ENCODE measurements at regions not wholly inside any gene's neighbourhood (a gene's known extent, or its start where the extent isn't known, plus 50 kb on each side); places are given as distances from the start of the nearest gene placed in this dataset.
"Not testable (repeated sequence)": the region's sequence is repeated elsewhere in the genome, so short reads cannot be mapped to it uniquely, and the experiment has no call there.

DNA sequence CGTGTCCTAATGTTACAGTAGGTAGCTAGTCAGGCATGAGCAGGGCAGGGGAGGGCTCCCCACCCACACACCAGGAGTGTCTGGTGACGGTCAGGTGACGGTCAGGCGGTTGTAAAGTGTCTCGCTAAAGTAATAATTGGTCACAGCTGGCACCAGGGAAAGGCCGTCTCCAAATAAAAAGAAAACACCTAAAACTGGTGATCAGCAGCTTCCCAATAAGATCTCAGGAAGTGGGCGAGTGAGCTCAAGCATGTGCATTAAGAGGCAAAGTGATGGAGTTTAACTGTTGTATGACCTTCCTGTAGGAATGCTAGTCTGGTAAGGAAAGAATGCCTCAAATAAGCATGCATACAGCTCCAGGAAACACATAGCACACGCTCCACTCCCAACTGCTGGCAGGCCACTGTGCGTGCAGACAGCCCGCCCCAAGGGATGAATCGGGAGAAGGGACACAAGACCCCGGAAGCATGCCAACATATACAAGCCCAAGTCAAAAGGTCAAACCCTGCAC, 177.1 kb downstream of the RNF144A start:
- Histone ChIP-seq H3K9me3 (replicated peaks; ENCODE audit: control insufficient read depth, low read depth, low read length) (no peaks in the 10 kb centered on the region), H3K4me1 (ENCODE audit: control insufficient read depth, insufficient read depth, low read length) (peaks cover 9% of the 10 kb centered on the region), H3K27ac (ENCODE audit: low read length) (no peak overlapping the region), H3K36me3 (ENCODE audit: control insufficient read depth, insufficient read depth, low read length) (no peaks in the 10 kb centered on the region), H3K4me3 (ENCODE audit: low read length) (no peak overlapping the region), H3K27me3 (ENCODE audit: control insufficient read depth, insufficient read depth, low read length) (no peaks in the 10 kb centered on the region)
- DNase-seq = no peak
- 40% methylated on average over 9 of the region's 12 CpGs for WGBS (ENCODE audit: insufficient coverage)

DNA sequence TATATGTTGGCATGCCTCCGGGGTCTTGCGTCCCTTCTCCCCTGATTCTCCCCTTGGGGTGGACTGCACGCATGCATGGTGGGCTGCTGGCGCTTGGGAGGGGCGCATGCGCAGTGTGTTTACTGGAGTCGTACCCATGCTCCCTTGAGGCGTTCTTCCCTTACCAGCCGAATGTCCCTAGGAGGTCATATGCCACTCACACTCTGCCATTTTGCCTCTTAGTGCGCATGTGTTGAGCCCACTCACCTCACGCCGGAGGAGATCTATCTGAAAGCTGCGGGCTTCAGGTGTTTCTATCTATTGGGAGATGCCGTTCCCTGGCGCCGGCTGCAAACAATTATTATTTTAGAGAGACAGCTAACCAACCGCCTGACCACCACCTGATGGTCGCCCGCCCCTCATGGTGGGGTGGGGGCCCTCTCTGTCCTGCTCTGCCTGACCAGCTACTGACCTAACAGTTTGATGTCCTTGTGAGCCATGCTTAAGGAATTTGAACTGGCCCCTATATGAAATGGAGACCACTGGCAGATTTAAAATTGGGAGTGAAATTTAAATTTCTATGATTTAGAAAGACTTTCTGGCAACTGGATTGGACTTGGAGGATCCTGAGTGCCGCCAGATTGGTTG, 179.6 kb downstream of the RNF144A start:
- Histone ChIP-seq H3K4me1 (ENCODE audit: control insufficient read depth, insufficient read depth, low read length) (peaks cover 9% of the 10 kb centered on the region), H3K4me3 (ENCODE audit: low read length) (no peak overlapping the region), H3K27ac (ENCODE audit: low read length) (no peak overlapping the region), H3K27me3 (ENCODE audit: control insufficient read depth, insufficient read depth, low read length) (no peaks in the 10 kb centered on the region), H3K9me3 (replicated peaks; ENCODE audit: control insufficient read depth, low read depth, low read length) (no peaks in the 10 kb centered on the region), H3K36me3 (ENCODE audit: control insufficient read depth, insufficient read depth, low read length) (no peaks in the 10 kb centered on the region)
- WGBS (ENCODE audit: insufficient coverage) = 83% methylated on average over 12 of the region's 20 CpGs
- no peak for DNase-seq

DNA sequence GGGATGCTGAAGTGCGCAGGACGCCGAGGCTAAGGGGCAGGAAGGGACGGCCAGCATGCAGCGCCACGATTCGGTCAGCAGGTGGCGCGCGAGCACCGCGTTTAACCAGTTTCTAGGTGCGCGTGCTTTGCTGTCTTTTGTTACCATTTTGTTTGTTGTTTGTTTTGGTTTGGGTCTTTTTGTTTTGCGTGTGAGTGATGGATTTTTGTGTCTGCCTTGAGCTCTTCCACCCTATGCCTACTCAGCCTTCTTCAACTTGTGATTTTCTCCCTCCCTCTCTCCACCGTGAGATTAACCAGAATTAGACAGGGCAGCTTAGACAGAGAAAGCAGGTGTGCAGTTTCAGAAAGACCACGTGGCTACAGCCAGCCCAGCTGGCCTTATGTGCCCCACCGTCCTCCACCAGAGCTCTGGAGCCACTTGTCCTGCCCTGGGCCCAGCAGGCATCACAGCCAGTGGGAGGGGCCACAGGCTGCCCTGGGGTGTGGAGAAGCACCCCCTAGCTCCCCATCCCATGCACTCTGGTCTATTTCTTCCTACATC, 180.2 kb downstream of the RNF144A start:
- Histone ChIP-seq H3K4me3 (ENCODE audit: low read length) (no peak overlapping the region), H3K27me3 (ENCODE audit: control insufficient read depth, insufficient read depth, low read length) (no peaks in the 10 kb centered on the region), H3K9me3 (replicated peaks; ENCODE audit: control insufficient read depth, low read depth, low read length) (no peaks in the 10 kb centered on the region), H3K36me3 (ENCODE audit: control insufficient read depth, insufficient read depth, low read length) (no peaks in the 10 kb centered on the region), H3K27ac (ENCODE audit: low read length) (no peak overlapping the region), H3K4me1 (ENCODE audit: control insufficient read depth, insufficient read depth, low read length) (peaks cover 9% of the 10 kb centered on the region)
- WGBS (ENCODE audit: insufficient coverage) = 4% methylated on average over 14 of the region's 18 CpGs
- peak; percentile 70 for DNase-seq

DNA sequence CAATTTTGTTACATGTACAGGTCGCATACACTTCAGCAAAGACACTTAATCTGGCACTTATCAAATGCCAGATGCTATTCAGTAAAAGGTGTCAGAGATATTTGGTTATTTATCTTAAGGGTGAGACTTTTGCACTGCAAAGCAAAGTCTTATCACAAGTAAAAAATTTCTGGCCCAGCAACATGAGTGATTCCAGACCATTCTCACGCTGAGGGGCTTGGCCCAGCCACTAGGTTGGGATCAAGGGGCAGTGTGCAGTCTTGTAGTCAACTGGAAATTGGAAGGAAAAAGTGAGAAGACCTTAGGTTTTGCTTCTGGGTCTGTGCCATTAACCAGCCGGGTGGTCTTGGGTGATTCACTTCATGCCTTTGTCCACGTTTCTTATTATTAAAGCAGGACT, 181.6 kb downstream of the RNF144A start:
- no peaks in the 10 kb centered on the region for H3K36me3 ChIP-seq (ENCODE audit: control insufficient read depth, insufficient read depth, low read length)
- H3K27ac ChIP-seq (ENCODE audit: low read length) = no peak overlapping the region
- H3K4me1 ChIP-seq (ENCODE audit: control insufficient read depth, insufficient read depth, low read length) = peaks cover 9% of the 10 kb centered on the region
- WGBS (ENCODE audit: insufficient coverage) = 83% methylated on average over 1 of the region's 4 CpGs
- no peaks in the 10 kb centered on the region for H3K9me3 ChIP-seq (replicated peaks; ENCODE audit: control insufficient read depth, low read depth, low read length)
- H3K27me3 ChIP-seq (ENCODE audit: control insufficient read depth, insufficient read depth, low read length) = no peaks in the 10 kb centered on the region
- H3K4me3 ChIP-seq (ENCODE audit: low read length) = no peak overlapping the region
- DNase-seq = no peak

DNA sequence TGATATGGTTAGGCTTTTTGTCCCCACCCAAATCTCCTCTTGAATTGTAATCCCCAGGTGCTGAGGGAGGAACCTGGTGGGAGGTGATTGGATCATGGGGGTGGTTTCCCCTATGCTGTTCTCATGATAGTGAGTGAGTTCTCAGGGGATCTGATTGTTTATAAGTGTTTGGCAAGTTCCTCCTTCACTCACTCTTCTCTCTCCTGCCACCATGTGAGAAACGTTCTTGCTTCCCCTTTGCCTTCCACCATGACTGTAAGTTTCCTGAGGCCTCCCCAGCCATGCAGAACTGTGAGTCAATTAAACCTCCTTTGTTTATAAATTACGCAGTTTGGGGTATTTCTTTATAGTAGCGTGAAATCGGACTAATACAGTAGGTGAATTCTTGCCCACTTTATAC, 182.5 kb downstream of the RNF144A start:
- H3K36me3 ChIP-seq (ENCODE audit: control insufficient read depth, insufficient read depth, low read length); DNase-seq; H3K27me3 ChIP-seq (ENCODE audit: control insufficient read depth, insufficient read depth, low read length); H3K4me1 ChIP-seq (ENCODE audit: control insufficient read depth, insufficient read depth, low read length); H3K27ac ChIP-seq (ENCODE audit: low read length); H3K4me3 ChIP-seq (ENCODE audit: low read length); H3K9me3 ChIP-seq (replicated peaks; ENCODE audit: control insufficient read depth, low read depth, low read length): not testable (repeated sequence)
- whole genome bisulfite sequencing (ENCODE audit: insufficient coverage) = no CpG with 5 or more reads among the region's 4 CpGs

DNA sequence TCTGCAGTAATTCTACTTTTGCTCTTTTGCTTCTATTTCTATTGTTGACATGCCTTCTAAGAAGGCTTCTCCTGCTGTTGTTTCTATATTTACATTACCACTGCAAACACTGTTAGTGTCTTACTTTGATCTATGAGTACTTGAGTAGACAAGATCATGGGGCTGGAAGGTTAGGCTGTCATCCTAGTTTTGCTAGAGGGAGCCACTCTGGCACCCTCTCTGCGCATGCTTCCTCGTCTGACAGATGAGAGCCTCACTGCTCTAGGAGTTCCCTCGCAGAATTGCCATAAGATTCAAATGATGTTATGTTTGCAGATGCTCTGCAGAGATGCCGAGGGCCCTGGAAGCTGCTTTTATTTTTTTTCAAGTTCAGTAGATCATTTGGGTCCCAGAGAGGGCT, 185.6 kb downstream of the RNF144A start:
- 86% methylated on average over 3 of the region's 4 CpGs for WGBS (ENCODE audit: insufficient coverage)
- no peak for DNase-seq
- Histone ChIP-seq H3K9me3 (replicated peaks; ENCODE audit: control insufficient read depth, low read depth, low read length) (no peaks in the 10 kb centered on the region), H3K27me3 (ENCODE audit: control insufficient read depth, insufficient read depth, low read length) (no peaks in the 10 kb centered on the region), H3K36me3 (ENCODE audit: control insufficient read depth, insufficient read depth, low read length) (no peaks in the 10 kb centered on the region), H3K27ac (ENCODE audit: low read length) (no peak overlapping the region), H3K4me1 (ENCODE audit: control insufficient read depth, insufficient read depth, low read length) (no peaks in the 10 kb centered on the region), H3K4me3 (ENCODE audit: low read length) (no peak overlapping the region)

DNA sequence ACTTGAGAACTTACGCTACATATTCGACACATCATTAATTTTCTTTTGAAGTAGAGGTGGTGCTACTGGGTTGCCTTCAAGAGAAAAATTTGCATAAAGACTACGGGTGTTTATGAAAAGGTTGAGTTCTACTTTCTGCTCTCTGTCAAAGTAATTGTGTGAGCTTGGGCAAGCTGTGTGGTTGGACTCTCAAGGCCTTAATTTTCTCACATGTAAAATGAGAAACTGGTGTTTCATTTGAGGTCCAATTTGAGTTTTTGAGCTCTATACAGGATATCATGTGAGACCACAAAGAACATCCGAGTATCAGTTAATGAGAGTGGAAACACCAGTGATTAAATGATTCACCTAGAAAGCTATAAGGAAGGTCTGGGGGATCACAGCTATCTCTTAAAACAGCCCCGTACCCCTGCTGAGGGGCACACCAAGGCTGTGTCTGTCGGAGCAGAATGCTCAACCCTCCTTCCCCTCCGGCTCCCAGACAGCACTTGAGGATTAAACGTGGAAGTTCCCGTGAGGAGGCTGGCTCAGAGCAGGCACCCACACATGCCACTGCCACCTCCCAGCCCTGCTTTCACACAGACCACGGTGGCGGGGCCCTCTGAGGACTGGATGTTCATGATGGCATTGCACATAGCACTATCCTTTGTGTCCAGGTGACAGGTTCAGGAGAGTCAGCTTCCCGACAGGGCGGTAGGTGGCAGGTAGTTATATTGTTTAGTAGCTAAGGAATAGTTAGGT, 191.8 kb downstream of the RNF144A start:
- H3K27me3 ChIP-seq (ENCODE audit: control insufficient read depth, insufficient read depth, low read length) = no peaks in the 10 kb centered on the region
- 71% methylated on average over 9 of the region's 13 CpGs for WGBS (ENCODE audit: insufficient coverage)
- H3K9me3 ChIP-seq (replicated peaks; ENCODE audit: control insufficient read depth, low read depth, low read length) = peaks cover 2% of the 10 kb centered on the region
- no peaks in the 10 kb centered on the region for H3K36me3 ChIP-seq (ENCODE audit: control insufficient read depth, insufficient read depth, low read length)
- no peaks in the 10 kb centered on the region for H3K4me1 ChIP-seq (ENCODE audit: control insufficient read depth, insufficient read depth, low read length)
- H3K27ac ChIP-seq (ENCODE audit: low read length) = no peak overlapping the region
- no peak overlapping the region for H3K4me3 ChIP-seq (ENCODE audit: low read length)
- DNase-seq = no peak

DNA sequence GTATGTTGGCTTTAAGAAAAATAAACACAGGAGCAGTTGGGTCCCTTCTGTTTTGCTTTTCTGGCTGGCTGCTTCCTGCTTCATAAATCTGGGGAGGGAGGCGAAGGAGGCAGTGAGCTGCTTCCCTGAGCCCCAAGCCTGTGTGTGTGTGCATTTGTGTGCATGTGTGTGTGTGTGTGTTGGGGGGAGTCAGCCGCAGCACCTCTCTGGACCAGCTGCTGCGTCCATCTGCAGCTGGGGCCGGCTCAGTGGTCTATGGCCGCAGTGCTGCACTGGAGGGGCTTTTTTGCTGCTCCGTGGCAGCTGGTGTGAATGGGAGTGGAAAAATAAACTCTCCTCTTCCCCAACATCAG, 192.3 kb downstream of the RNF144A start:
- H3K27ac ChIP-seq (ENCODE audit: low read length) = no peak overlapping the region
- H3K27me3 ChIP-seq (ENCODE audit: control insufficient read depth, insufficient read depth, low read length) = no peaks in the 10 kb centered on the region
- DNase-seq = no peak
- peaks cover 3% of the 10 kb centered on the region for H3K9me3 ChIP-seq (replicated peaks; ENCODE audit: control insufficient read depth, low read depth, low read length)
- H3K36me3 ChIP-seq (ENCODE audit: control insufficient read depth, insufficient read depth, low read length) = no peaks in the 10 kb centered on the region
- no peaks in the 10 kb centered on the region for H3K4me1 ChIP-seq (ENCODE audit: control insufficient read depth, insufficient read depth, low read length)
- H3K4me3 ChIP-seq (ENCODE audit: low read length) = no peak overlapping the region
- 53% methylated on average over 2 of the region's 6 CpGs for WGBS (ENCODE audit: insufficient coverage)

DNA sequence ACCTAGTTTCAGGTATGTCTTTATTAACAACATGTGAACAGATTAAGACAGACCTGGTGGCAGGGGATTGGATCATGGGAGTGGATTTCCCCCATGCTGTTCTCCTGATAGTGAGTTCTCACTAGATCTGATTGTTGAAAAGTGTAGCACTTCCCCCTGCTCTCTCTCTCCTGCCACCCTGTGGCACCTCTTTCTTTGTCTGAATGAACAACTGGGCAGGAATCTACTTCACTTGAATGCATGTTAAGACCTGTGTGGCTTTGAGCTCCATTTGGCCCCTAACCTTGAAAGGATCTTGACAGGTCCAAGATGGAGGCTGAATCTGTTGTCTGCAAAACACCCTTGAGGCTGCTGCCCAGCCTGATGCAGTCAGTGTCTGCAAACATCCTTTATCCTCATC, 194.4 kb downstream of the RNF144A start:
- H3K9me3 ChIP-seq (replicated peaks; ENCODE audit: control insufficient read depth, low read depth, low read length) = peaks cover 6% of the 10 kb centered on the region
- H3K36me3 ChIP-seq (ENCODE audit: control insufficient read depth, insufficient read depth, low read length) = no peaks in the 10 kb centered on the region
- DNase-seq = no peak
- no peaks in the 10 kb centered on the region for H3K4me1 ChIP-seq (ENCODE audit: control insufficient read depth, insufficient read depth, low read length)
- H3K4me3 ChIP-seq (ENCODE audit: low read length) = no peak overlapping the region
- H3K27me3 ChIP-seq (ENCODE audit: control insufficient read depth, insufficient read depth, low read length) = no peaks in the 10 kb centered on the region
- no peak overlapping the region for H3K27ac ChIP-seq (ENCODE audit: low read length)

DNA sequence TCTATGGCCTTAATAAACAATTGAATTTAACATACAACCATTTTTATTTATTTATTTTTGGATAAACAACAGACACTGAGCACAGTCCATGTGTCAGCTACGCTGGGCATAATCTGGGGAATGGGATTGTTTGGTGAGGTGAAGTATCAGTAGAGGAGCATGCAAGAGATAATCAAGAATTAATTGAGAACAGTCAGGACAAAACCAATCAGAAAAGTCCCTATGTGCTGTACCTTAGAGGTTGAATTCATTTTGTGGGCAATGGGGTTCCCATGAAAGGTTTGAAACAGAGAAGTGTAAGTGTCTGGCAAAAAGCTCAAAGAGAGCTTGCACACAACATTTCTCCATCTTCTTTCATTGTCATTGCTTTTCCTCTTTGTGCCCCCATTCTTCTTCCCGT, 198.2 kb downstream of the RNF144A start:
- Histone ChIP-seq H3K4me3 (ENCODE audit: low read length) (no peak overlapping the region), H3K4me1 (ENCODE audit: control insufficient read depth, insufficient read depth, low read length) (peaks cover 7% of the 10 kb centered on the region), H3K27ac (ENCODE audit: low read length) (no peak overlapping the region), H3K27me3 (ENCODE audit: control insufficient read depth, insufficient read depth, low read length) (no peaks in the 10 kb centered on the region), H3K36me3 (ENCODE audit: control insufficient read depth, insufficient read depth, low read length) (no peaks in the 10 kb centered on the region), H3K9me3 (replicated peaks; ENCODE audit: control insufficient read depth, low read depth, low read length) (peaks cover 6% of the 10 kb centered on the region)
- DNase-seq = no peak
- WGBS (ENCODE audit: insufficient coverage) = 100% methylated on average over 1 of the region's 2 CpGs

Measured in muscle of leg (tissue), 3 donors.